WERI-Rb-1 (cell line): ENCODE measurements at regions not wholly inside any gene's neighbourhood (a gene's known extent, or its start where the extent isn't known, plus 50 kb on each side); places are given as distances from the start of the nearest gene placed in this dataset.
A peak's percentile ranks its signal among the peaks of the same experiment; 100 is the strongest.

ENCODE experiments used
- DNase-seq: peaks from one replicate; pipeline ENCODE4 v3.0.0-alpha.2; 2020
- H3K27ac ChIP-seq: fragments of 250-450 bp; sonication (Bioruptor Pico); 2 replicates; pipeline ENCODE4 v1.5.1; 2020; ENCODE audit warnings: mild to moderate bottlenecking, moderate library complexity
- H3K27me3 ChIP-seq: fragments of 250-450 bp; sonication (Bioruptor Pico); 2 replicates; pipeline ENCODE4 v1.5.1; 2021; ENCODE audit warnings: mild to moderate bottlenecking, low read depth, moderate library complexity; ENCODE audit not compliant: insufficient read depth, severe bottlenecking
- H3K36me3 ChIP-seq: fragments of 250-450 bp; sonication (Bioruptor Pico); 2 replicates; pipeline ENCODE4 v1.5.1; 2020; ENCODE audit warnings: mild to moderate bottlenecking, moderate library complexity
- H3K4me3 ChIP-seq: 2 replicates; pipeline ENCODE4 v1.5.1; 2011; ENCODE audit warnings: low read depth, mild to moderate bottlenecking, control low read depth, low read length
- H3K9me3 ChIP-seq: fragments of 250-450 bp; sonication (Bioruptor Pico); 2 replicates; pipeline ENCODE4 v1.5.1; 2021; ENCODE audit warnings: mild to moderate bottlenecking, moderate library complexity; ENCODE audit not compliant: severe bottlenecking
- TF ChIP-seq, protein P1 (sequence below): IDR thresholded peaks from 2 replicates; pipeline ENCODE4 v1.5.1; 2011; ENCODE audit warnings: low read depth, mild to moderate bottlenecking, control low read depth, inconsistent platforms, low read length

DNA sequence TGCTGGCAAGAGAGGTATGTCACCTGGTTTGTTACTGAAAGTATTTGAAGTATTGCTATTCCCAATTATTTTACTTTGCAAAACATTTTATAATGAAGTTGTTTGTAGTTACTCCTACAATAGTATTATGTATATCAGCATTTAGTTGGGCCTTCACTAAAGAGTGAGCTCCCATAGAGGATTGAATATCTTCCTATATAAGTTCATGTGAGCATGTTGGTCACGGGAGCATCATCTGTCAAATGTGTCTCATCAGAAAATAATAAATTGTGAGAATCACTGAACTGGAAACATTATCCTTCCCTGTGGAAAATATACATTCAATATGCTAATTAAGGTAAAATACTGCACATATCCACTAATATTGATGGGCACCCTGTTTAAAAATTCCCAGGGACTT, 360.1 kb upstream of the ADGRL3 start:
- TF ChIP-seq, protein P1, sequence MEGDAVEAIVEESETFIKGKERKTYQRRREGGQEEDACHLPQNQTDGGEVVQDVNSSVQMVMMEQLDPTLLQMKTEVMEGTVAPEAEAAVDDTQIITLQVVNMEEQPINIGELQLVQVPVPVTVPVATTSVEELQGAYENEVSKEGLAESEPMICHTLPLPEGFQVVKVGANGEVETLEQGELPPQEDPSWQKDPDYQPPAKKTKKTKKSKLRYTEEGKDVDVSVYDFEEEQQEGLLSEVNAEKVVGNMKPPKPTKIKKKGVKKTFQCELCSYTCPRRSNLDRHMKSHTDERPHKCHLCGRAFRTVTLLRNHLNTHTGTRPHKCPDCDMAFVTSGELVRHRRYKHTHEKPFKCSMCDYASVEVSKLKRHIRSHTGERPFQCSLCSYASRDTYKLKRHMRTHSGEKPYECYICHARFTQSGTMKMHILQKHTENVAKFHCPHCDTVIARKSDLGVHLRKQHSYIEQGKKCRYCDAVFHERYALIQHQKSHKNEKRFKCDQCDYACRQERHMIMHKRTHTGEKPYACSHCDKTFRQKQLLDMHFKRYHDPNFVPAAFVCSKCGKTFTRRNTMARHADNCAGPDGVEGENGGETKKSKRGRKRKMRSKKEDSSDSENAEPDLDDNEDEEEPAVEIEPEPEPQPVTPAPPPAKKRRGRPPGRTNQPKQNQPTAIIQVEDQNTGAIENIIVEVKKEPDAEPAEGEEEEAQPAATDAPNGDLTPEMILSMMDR: no peak
- Histone ChIP-seq H3K27me3 (no peaks in the 10 kb centered on the region), H3K36me3 (no peaks in the 10 kb centered on the region), H3K9me3 (no peaks in the 10 kb centered on the region), H3K4me3 (no peak overlapping the region), H3K27ac (no peak overlapping the region)
- DNase-seq: no peak

DNA sequence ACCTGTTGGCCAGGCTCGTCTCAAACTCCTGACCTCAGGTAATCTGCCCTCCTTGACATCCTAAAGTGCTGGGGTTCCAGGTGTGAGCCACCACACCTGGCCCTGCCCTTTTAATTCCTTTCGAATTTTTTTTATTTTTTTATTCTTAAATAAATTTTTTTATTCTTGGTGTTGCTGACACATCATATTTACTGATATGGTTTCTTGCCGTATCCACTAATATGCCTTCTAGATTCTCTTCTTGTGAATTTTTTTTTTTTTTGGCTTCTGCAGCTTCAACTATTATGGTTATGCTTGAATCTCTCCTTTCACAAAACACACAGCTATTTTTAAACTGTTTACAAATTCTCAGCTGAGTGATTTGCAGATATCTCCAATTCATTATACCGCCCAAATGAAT, 353.4 kb upstream of the ADGRL3 start:
- Histone ChIP-seq H3K4me3 (no peak overlapping the region), H3K27ac (no peak overlapping the region)
- TF ChIP-seq, protein P1: no peak

DNA sequence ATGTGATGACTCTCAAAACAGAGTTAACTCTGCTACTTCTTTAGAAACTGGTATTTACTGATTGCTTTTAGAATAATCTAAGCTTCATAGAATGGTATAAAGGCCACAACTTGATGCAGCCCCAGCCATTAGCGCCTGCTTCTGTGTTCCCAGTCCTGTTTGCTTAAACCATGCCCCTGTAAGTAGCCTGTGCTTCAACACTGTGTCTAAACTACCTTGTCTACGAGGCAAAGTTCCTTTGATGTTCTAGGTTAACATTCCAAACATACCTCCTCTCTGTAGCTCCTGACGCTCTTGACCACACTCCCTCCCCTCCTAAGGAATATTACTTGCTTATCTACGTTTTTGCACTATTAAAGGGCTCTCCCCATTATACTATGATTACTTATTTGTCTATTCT, 352.5 kb upstream of the ADGRL3 start:
- no peak for DNase-seq
- H3K9me3 ChIP-seq: no peaks in the 10 kb centered on the region
- no peaks in the 10 kb centered on the region for H3K36me3 ChIP-seq
- TF ChIP-seq, protein P1: no peak
- H3K27me3 ChIP-seq: no peaks in the 10 kb centered on the region
- H3K27ac ChIP-seq: no peak overlapping the region
- H3K4me3 ChIP-seq: no peak overlapping the region

More for the DNA sequence above, 353.4 kb upstream of the ADGRL3 start:
- no peak for DNase-seq
- Histone ChIP-seq H3K36me3 (no peaks in the 10 kb centered on the region), H3K9me3 (no peaks in the 10 kb centered on the region), H3K27me3 (no peaks in the 10 kb centered on the region)

DNA sequence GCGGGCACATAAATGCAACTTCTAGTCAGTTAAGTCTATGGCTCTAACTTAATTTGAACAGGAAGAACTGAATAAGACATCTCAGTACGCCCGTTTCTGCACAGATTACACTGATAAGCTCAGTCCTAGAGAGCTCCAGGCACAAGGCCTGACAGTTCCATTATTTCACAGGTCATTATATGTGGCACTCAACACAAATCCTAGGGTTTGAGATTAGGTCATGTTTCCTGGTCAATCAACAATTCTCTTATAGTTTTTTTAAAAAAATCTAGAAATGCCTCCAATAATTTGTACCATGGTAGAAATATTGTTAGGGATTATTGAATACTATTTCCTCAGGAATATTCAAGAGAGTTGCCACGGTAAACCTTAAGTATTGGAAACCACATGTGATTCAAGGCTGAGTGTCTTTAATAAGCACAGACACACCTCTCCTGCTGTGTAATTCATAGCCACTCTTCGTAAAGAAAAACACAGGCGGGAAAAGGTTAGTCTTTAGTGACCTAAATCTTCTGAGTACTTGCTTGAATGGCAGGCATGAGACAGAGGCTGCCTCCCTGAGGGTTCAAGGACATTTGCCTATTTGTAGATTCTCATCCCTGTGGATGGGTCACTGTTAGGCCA, 342.9 kb upstream of the ADGRL3 start:
- no peaks in the 10 kb centered on the region for H3K9me3 ChIP-seq

DNA sequence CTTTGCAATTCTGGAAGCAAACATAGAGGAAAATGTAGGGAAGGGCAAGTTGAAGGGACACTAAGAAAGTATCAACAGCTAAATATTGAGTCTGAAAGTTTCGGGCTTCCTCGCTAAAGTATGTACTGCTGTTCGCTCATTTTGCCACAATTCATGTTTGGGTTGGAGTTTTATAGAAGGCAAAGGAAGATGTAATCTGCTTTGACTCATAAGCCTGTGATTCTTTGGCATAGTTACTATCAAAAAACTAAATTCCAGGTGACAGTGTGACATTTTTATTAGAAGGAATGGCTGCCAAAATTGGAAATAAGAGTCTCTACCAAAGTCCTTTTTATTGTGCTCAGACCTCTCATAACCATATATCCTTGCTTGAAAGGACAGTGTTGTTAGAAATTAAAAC, 336.7 kb upstream of the ADGRL3 start:
- Histone ChIP-seq H3K4me3 (no peak overlapping the region), H3K36me3 (no peaks in the 10 kb centered on the region), H3K9me3 (no peaks in the 10 kb centered on the region), H3K27ac (no peak overlapping the region), H3K27me3 (no peaks in the 10 kb centered on the region)
- no peak for DNase-seq
- TF ChIP-seq, protein P1: no peak

More for the DNA sequence above, 342.9 kb upstream of the ADGRL3 start:
- Histone ChIP-seq H3K27me3 (no peaks in the 10 kb centered on the region), H3K27ac (no peak overlapping the region), H3K4me3 (no peak overlapping the region), H3K36me3 (no peaks in the 10 kb centered on the region)
- TF ChIP-seq, protein P1: no peak
- DNase-seq: no peak

DNA sequence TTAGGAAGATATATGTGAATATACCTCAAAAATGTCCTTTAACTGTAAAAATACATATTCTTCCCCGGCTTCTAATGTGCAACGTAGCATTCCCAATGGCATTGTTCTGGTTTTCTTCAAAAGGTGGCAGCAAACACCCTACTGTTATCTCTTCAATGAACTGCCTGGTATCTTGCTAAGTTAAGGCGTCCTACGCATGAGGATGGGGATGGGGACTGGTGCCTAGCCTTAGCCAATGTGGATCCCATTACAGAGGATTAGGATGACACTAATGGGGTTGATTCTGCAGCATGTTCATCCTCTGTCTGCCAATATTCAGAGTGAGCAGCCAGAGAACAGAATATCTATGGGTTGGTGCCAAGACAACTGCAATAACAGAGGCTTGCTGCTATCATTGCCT, 334.9 kb upstream of the ADGRL3 start:
- peak; percentile 27 for DNase-seq

More for the DNA sequence above, 334.9 kb upstream of the ADGRL3 start:
- no peaks in the 10 kb centered on the region for H3K27me3 ChIP-seq
- no peaks in the 10 kb centered on the region for H3K9me3 ChIP-seq
- H3K27ac ChIP-seq: no peak overlapping the region
- H3K36me3 ChIP-seq: no peaks in the 10 kb centered on the region
- no peak overlapping the region for H3K4me3 ChIP-seq
- TF ChIP-seq, protein P1: peak; percentile 35
